ENCODE measurements at regions not wholly inside any gene's neighbourhood (a gene's known extent, or its start where the extent isn't known, plus 50 kb on each side); places are given as distances from the start of the nearest gene placed in this dataset.
"Not testable (repeated sequence)": the region's sequence is repeated elsewhere in the genome, so short reads cannot be mapped to it uniquely, and the experiment has no call there.

DNA sequence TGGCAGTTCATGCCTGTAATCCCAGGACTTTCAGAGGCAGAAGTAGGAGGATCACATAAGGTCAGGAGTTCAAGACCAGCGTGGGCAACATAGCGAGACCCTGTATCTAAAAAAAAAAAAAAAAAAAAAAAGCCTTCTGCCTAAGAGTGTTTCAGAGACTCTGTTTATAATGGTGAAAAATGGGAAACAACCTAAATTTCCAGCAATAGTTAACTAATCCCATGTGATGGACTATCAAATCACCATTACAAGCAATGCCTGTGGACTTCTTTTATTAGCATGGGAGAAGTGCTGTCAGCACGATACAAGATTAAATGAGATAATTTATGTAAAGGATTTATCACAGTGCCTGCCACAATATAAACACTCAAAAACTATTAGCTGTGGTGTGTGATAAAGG, 67.5 kb upstream of the CUX1 start:
- DNase-seq (ENCODE audit: low read depth) = no peak
- no peak overlapping the region for H3K4me3 ChIP-seq (ENCODE audit: low read depth, low read length)
- TF ChIP-seq, protein P1, sequence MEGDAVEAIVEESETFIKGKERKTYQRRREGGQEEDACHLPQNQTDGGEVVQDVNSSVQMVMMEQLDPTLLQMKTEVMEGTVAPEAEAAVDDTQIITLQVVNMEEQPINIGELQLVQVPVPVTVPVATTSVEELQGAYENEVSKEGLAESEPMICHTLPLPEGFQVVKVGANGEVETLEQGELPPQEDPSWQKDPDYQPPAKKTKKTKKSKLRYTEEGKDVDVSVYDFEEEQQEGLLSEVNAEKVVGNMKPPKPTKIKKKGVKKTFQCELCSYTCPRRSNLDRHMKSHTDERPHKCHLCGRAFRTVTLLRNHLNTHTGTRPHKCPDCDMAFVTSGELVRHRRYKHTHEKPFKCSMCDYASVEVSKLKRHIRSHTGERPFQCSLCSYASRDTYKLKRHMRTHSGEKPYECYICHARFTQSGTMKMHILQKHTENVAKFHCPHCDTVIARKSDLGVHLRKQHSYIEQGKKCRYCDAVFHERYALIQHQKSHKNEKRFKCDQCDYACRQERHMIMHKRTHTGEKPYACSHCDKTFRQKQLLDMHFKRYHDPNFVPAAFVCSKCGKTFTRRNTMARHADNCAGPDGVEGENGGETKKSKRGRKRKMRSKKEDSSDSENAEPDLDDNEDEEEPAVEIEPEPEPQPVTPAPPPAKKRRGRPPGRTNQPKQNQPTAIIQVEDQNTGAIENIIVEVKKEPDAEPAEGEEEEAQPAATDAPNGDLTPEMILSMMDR (IDR thresholded peaks at IDR 0.05; ENCODE audit: control insufficient read depth, extremely low read depth, insufficient read depth) = no peak

DNA sequence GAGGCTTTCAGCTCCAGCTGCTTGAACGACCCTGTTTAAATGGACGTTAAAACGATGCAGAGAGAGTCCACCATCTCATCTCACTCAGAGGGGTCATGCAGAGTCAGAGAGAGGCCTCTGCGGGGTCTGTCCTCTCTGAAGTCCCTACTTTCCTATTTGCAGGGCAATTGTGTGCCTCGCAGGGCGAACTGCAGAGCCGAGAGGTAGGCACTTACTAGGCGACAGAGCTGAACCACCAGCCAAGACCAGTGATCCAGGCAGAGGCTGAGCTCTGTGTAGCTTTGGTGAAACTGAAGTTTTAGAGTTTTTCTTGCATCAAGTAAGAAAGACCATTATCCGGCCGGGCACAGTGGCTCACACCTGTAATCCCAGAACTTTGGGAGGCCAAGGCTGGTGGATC, 64.1 kb upstream of the CUX1 start:
- TF ChIP-seq, protein P1 (IDR thresholded peaks at IDR 0.05; ENCODE audit: control insufficient read depth, extremely low read depth, insufficient read depth) = no peak
- DNase-seq (ENCODE audit: low read depth) = no peak
- H3K4me3 ChIP-seq (ENCODE audit: low read depth, low read length) = no peak overlapping the region

DNA sequence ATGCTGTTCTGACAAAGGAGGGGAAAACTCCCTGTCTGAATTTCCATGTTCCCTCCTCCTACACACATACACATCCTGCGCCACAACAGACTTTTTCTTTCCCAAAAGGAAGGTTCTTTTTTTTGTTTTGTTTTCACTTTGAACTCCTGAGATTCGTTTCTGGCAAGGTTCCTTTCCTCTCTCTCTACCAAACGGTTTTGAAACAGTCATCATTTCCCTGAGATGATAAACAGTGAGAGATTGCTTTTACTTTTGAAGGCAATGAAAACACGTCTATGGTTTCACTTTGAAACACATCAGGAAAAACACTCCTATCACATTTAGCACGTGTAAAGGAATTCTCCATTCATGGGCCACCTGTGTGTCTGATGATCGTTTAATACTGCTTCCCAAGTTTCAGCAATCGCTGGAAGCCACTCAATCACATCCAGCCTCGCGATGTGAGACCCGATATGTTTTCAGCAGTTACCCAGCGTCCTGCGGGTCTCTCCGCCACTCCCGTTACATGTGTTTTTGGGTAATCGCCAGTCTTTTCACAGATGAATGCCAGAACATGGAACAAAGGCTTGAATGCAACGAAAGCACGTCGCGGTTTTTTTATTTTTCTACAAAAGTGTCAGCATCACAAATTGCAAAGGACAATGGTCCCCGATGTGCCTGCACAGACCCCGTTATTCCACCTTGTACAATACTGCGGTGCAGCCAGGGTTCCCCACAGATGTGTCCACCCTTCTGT, 62.8 kb upstream of the CUX1 start:
- TF ChIP-seq, protein P1 (IDR thresholded peaks at IDR 0.05; ENCODE audit: control insufficient read depth, extremely low read depth, insufficient read depth) = no peak
- peak overlapping the region; percentile 52 for H3K4me3 ChIP-seq (ENCODE audit: low read depth, low read length)
- peak; percentile 7 for DNase-seq (ENCODE audit: low read depth)

DNA sequence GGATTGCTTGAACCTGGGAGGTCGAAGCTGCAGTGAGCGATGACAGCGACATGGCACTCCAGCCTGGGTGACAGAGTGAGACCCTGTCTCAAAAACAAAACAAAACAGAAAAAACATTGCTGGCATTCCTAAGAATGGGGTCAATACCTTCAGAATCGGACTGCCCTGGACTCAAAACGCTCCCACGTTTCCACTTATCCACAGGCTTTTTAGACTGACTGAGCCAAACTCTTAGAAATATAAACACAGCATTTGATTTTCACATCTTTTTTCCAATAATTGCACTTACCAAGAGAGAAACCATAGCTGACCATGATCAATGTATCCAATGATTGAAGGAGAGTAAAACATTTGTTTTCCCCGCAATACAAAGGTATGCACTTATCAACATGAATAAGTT, 59.5 kb upstream of the CUX1 start:
- TF ChIP-seq, protein P1 (IDR thresholded peaks at IDR 0.05; ENCODE audit: control insufficient read depth, extremely low read depth, insufficient read depth) = no peak
- no peak for DNase-seq (ENCODE audit: low read depth)
- H3K4me3 ChIP-seq (ENCODE audit: low read depth, low read length) = no peak overlapping the region

DNA sequence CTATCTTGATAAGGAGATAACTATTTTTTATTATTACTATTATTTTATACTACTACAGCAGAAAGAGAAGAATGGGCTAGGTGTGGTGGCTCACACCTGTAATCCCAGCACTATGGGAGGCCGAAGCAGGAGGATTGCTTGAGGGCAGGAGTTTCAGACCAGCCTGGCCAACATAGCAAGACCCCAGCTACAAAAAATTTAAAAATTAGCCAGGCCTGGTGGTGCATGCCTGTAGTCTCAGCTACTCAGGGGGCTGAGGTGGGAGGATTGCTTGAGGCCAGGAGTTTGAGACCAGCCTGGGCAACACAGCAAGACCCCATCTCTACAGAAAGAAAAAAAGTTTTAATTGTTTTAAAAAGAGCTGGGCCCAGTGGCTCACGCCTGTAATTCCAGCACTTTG, 58.9 kb upstream of the CUX1 start:
- H3K4me3 ChIP-seq (ENCODE audit: low read depth, low read length); DNase-seq (ENCODE audit: low read depth): not testable (repeated sequence)

DNA sequence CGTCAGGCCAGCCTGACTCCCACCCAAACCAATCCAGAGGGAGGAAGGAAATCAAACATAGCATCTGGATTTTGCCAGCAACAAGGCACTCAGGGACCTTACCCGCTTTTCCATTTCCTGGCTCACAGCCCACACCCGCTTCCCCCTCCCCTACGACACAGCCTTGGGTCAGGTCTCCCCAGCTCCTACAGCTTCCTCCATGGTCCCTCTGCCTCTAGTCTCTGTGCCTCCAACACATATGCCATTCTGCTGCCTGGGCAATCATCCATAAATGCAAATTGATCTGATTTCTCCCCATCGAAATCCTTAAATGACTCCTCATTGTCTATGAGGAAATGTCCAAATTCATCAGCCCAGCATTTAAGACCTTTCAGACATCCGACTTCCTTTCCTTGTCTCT, 53.2 kb upstream of the CUX1 start:
- no peak for DNase-seq (ENCODE audit: low read depth)
- TF ChIP-seq, protein P1 (IDR thresholded peaks at IDR 0.05; ENCODE audit: control insufficient read depth, extremely low read depth, insufficient read depth) = no peak
- H3K4me3 ChIP-seq (ENCODE audit: low read depth, low read length) = no peak overlapping the region

DNA sequence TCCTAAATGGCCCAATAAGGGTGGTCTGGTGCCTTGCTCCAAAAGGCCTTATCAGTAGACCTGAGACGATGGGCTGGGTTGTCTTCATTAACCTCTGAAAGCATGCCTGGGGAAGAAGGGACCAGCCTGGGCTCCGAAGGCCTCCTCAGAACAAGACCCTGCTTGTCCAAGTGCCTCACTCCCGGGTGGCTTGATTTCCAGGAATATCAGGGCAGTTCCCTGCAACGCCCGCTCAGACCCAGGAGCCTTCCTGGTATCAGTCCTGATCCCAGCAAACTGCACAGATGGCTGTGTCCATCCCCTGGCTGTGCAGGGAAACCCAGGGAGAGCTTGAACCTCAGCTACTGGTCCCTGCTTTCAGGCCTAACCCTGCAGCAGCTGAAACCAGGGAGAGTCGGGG, 49.9 kb upstream of the CUX1 start:
- no peak overlapping the region for H3K4me3 ChIP-seq (ENCODE audit: low read depth, low read length)
- DNase-seq (ENCODE audit: low read depth) = no peak
- TF ChIP-seq, protein P1 (IDR thresholded peaks at IDR 0.05; ENCODE audit: control insufficient read depth, extremely low read depth, insufficient read depth) = no peak
